Stimulated activated effector memory CD8-positive, alpha-beta T cell treated with anti-CD3 and anti-CD28 coated beads, Interleukin-12 subunit alpha, Interleukin-12 subunit beta, amount 100 ng/mL, for 72 hours (primary cell): ENCODE measurements at regions not wholly inside any gene's neighbourhood (a gene's known extent, or its start where the extent isn't known, plus 50 kb on each side); places are given as distances from the start of the nearest gene placed in this dataset.
"Not testable (repeated sequence)": the region's sequence is repeated elsewhere in the genome, so short reads cannot be mapped to it uniquely, and the experiment has no call there.

Experiments
- ATAC-seq: fragments of 150-1000 bp; cut with Tn5 transposase; 2 replicates; pipeline ENCODE4 v1.10.0; 2021
- DNase-seq, 2 donors: peaks; one replicate each; pipeline ENCODE4 v3.0.0; 2021 to 2022; ENCODE audit warnings: low spot score in 2 of 2
- H3K27ac Mint-ChIP-seq: one replicate; pipeline ENCODE4 v1.8.0; 2022; ENCODE audit warnings: mild to moderate bottlenecking, mixed read lengths
- H3K36me3 Mint-ChIP-seq: one replicate; pipeline ENCODE4 v1.8.0; 2022; ENCODE audit warnings: mild to moderate bottlenecking, mixed read lengths
- H3K4me1 Mint-ChIP-seq: one replicate; pipeline ENCODE4 v1.8.0; 2022; ENCODE audit warnings: mixed read lengths
- H3K4me3 Mint-ChIP-seq: one replicate; pipeline ENCODE4 v1.8.0; 2022; ENCODE audit warnings: mild to moderate bottlenecking, mixed read lengths
- H3K9me3 Mint-ChIP-seq: one replicate; pipeline ENCODE4 v1.8.0; 2022; ENCODE audit warnings: mixed read lengths

GRCh38 chr4:128558896-128559679, 250.4 kb upstream of the JADE1 start:
- DNase-seq (no peak), ATAC-seq (no peak)
- no peak overlapping the region for H3K27ac Mint-ChIP-seq
- peaks cover 5% of the 10 kb centered on the region for H3K4me1 Mint-ChIP-seq
- H3K9me3 Mint-ChIP-seq = no peaks in the 10 kb centered on the region
- H3K4me3 Mint-ChIP-seq = no peak overlapping the region
- no peaks in the 10 kb centered on the region for H3K36me3 Mint-ChIP-seq

- DNase-seq = no peak
- Mint-ChIP-seq H3K36me3 (peaks cover 6% of the 10 kb centered on the region), H3K9me3 (no peaks in the 10 kb centered on the region), H3K4me3 (no peak overlapping the region), H3K27ac (no peak overlapping the region), H3K4me1 (peaks cover 16% of the 10 kb centered on the region)
- no peak for ATAC-seq
Measured at GRCh38 chr4:128556756-128557155, 252.7 kb upstream of the JADE1 start.

DNA sequence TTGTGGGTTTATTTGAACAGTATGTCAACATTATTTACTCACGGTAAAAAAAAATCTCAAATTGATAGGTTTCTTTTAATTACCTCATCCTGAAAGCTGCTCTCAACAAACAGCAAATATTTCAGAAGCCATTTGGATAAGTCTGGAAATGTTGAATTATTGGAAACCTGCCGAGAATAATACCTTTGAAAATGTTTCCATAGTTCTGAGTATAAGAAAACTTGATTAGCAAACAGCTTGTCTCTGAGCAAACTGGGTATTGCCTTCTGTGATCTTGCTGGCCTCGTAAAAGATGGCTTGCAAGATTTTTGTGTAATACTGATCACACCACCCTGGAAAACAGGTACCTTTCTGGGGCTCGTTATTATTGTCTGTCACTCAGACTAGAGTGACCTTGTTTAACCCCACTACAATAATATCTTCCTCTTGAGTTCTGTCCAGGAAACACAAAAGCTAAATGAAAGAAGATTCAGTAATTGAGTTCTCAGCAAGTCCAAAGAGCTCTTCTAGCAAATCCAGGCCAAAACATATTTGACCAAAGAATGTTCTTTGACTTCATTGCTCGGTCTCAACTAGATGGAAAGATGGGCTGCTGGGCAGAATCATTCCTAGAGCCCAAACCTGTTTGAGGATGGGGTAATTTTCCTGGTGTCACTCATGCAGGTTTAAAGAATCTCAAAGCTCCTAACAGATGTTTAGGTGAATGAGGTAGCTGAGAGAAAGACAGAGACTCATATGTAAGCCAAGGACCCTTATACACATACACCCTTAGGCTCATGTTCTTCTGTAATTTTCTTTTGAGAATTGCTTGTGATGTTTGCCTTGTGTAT, 255.6 kb upstream of the JADE1 start:
- Mint-ChIP-seq H3K36me3 (peaks cover 6% of the 10 kb centered on the region), H3K9me3 (no peaks in the 10 kb centered on the region), H3K4me1 (peaks cover 10% of the 10 kb centered on the region), H3K4me3 (peak overlapping the region; percentile 87), H3K27ac (peak overlapping the region; percentile 95)
- DNase-seq (no peak), ATAC-seq (no peak)

DNA sequence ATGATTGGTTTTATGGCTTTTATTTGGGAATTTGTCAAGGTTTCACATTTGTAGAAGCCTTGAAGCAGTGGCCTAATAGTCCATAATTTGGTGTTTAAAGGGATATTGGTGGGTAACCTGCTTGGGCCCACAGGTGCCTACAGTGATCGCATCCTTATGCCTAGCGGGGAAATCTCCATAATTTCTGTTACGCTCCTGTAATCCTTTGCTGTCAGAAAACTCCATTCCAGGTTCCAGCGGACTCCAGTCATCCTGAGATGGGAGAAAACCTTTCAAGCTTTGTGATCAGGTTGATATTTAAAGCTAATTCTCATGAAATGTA, 257.0 kb upstream of the JADE1 start:
- Mint-ChIP-seq H3K9me3 (no peaks in the 10 kb centered on the region), H3K4me1 (peaks cover 10% of the 10 kb centered on the region), H3K4me3 (peak overlapping the region; percentile 87), H3K27ac (peak overlapping the region; percentile 95), H3K36me3 (peaks cover 6% of the 10 kb centered on the region)
- ATAC-seq = no peak
- DNase-seq = no peak

GRCh38 chr4:128551280-128551679, 258.2 kb upstream of the JADE1 start:
- Mint-ChIP-seq H3K9me3 (no peaks in the 10 kb centered on the region), H3K27ac (no peak overlapping the region), H3K4me3 (no peak overlapping the region), H3K36me3 (peaks cover 6% of the 10 kb centered on the region), H3K4me1 (peaks cover 10% of the 10 kb centered on the region)
- DNase-seq (no peak), ATAC-seq (no peak)

- H3K4me3 Mint-ChIP-seq = no peak overlapping the region
- peaks cover 10% of the 10 kb centered on the region for H3K4me1 Mint-ChIP-seq
- ATAC-seq = no peak
- no peak overlapping the region for H3K27ac Mint-ChIP-seq
- H3K36me3 Mint-ChIP-seq = peaks cover 6% of the 10 kb centered on the region
- DNase-seq = no peak
- H3K9me3 Mint-ChIP-seq = no peaks in the 10 kb centered on the region
Measured at GRCh38 chr4:128550060-128550459, 259.4 kb upstream of the JADE1 start.

- DNase-seq (no peak), ATAC-seq (no peak)
- peaks cover 6% of the 10 kb centered on the region for H3K36me3 Mint-ChIP-seq
- H3K4me1 Mint-ChIP-seq = peaks cover 10% of the 10 kb centered on the region
- H3K27ac Mint-ChIP-seq = no peak overlapping the region
- H3K4me3 Mint-ChIP-seq = no peak overlapping the region
- no peaks in the 10 kb centered on the region for H3K9me3 Mint-ChIP-seq
Measured at GRCh38 chr4:128549636-128550035, 259.9 kb upstream of the JADE1 start.

- Mint-ChIP-seq H3K9me3 (no peaks in the 10 kb centered on the region), H3K4me3 (no peak overlapping the region), H3K36me3 (peaks cover 6% of the 10 kb centered on the region), H3K27ac (no peak overlapping the region), H3K4me1 (peaks cover 9% of the 10 kb centered on the region)
- no peak for DNase-seq
- no peak for ATAC-seq
Measured at GRCh38 chr4:128548381-128548780, 260.8 kb upstream of the PGRMC2 start.

DNA sequence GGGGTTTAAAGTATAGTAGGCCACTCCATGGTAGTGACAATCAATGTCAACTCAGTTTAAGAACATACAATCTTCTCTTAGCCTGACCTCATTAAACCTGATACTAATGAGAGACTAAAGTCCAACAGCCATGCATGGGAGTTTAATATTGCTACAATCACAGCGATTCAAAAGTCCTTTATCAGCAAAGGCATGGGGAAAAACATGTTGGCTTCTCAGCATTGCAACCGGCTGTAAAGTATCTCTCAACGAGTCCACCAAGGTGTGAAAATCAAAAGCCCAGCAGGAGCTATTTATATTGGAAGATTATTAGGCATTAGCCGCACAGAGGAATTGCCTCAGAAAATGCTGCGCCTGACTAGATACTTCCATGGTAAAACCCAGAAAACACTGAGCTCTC, 256.7 kb upstream of the PGRMC2 start:
- ATAC-seq (no peak), DNase-seq (no peak)
- Mint-ChIP-seq H3K4me1 (no peaks in the 10 kb centered on the region), H3K9me3 (no peaks in the 10 kb centered on the region), H3K27ac (no peak overlapping the region), H3K4me3 (no peak overlapping the region), H3K36me3 (no peaks in the 10 kb centered on the region)

DNA sequence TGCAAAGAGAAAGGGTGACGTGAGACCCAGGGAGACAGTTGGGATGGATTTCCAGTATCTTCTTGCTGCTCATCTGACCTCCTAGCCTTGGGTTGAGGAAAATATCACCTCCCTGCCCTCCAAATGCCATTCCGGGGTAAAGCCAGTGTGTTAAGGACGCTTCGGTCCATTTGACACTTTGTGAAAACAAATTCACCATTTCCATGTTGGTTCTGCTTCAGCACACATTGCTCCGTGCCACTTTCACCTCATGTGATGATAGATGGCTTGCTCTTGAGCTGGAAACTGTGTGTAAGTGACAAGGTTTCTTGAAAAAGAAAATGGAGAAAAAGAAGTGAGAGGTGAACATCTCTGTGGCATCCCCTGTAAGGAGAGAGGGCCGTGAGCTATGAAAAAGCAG, 256.1 kb upstream of the PGRMC2 start:
- no peaks in the 10 kb centered on the region for H3K9me3 Mint-ChIP-seq
- no peak overlapping the region for H3K4me3 Mint-ChIP-seq
- no peaks in the 10 kb centered on the region for H3K4me1 Mint-ChIP-seq
- H3K36me3 Mint-ChIP-seq = no peaks in the 10 kb centered on the region
- DNase-seq (no peak), ATAC-seq (no peak)
- no peak overlapping the region for H3K27ac Mint-ChIP-seq

DNA sequence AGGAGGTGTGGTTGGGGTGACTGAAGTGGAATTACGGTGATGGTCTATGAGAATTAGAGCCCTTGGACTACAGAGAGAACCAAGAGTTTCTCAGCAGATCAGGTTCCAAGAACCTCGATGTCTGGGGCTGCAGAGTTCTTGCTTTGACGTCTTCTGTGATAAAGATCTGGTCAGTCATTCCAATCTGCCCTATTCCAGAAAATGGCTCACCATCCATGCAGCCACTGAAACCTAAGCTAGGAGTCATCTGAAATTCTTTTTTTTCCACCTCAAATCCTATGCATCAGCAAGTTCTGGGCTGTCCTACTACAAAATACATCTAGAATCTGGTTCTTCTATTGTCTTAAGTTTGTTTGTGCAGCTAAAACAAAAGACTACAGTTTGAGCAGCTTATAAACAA, 254.4 kb upstream of the PGRMC2 start:
- ATAC-seq = no peak
- DNase-seq = no peak
- H3K9me3 Mint-ChIP-seq = no peaks in the 10 kb centered on the region
- no peak overlapping the region for H3K4me3 Mint-ChIP-seq
- no peaks in the 10 kb centered on the region for H3K4me1 Mint-ChIP-seq
- H3K36me3 Mint-ChIP-seq = no peaks in the 10 kb centered on the region
- no peak overlapping the region for H3K27ac Mint-ChIP-seq

- peak; percentile 8 for ATAC-seq
- no peak overlapping the region for H3K27ac Mint-ChIP-seq
- no peaks in the 10 kb centered on the region for H3K9me3 Mint-ChIP-seq
Measured at GRCh38 chr4:128540122-128540521, 252.5 kb upstream of the PGRMC2 start.

GRCh38 chr4:128538111-128538882, 250.7 kb upstream of the PGRMC2 start:
- no peaks in the 10 kb centered on the region for H3K9me3 Mint-ChIP-seq
- H3K36me3 Mint-ChIP-seq = no peaks in the 10 kb centered on the region
- no peak overlapping the region for H3K27ac Mint-ChIP-seq
- ATAC-seq (no peak), DNase-seq (no peak)
- H3K4me3 Mint-ChIP-seq = no peak overlapping the region
- H3K4me1 Mint-ChIP-seq = no peaks in the 10 kb centered on the region

More at GRCh38 chr4:128540122-128540521, 252.5 kb upstream of the PGRMC2 start:
- Mint-ChIP-seq H3K4me3 (no peak overlapping the region), H3K36me3 (no peaks in the 10 kb centered on the region), H3K4me1 (no peaks in the 10 kb centered on the region)
- DNase-seq = no peak

DNA sequence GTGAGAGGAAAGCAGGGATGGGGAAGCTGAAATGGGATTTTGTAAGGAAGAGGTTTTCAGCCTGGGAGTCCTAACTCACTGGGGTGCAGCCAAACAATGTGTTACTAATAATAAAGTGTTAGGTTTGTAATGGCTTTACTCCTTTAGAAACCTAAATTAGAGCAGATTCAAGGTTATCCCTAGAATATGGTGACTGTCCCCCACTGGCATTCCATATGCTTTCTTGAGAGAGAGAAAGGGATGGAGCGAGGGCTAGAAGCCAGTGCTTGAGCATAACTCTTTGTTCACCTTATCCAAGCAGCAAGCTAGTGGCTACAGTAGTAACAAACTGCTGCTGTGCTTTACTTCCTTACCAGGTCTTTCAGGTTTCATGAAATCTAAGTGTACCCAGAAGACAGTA, 249.1 kb upstream of the PGRMC2 start:
- Mint-ChIP-seq H3K4me1 (no peaks in the 10 kb centered on the region), H3K36me3 (no peaks in the 10 kb centered on the region), H3K9me3 (no peaks in the 10 kb centered on the region), H3K27ac (no peak overlapping the region), H3K4me3 (no peak overlapping the region)
- no peak for ATAC-seq
- no peak for DNase-seq

GRCh38 chr4:128535510-128535909, 247.9 kb upstream of the PGRMC2 start:
- H3K4me3 Mint-ChIP-seq, H3K36me3 Mint-ChIP-seq, H3K4me1 Mint-ChIP-seq, DNase-seq, H3K27ac Mint-ChIP-seq, H3K9me3 Mint-ChIP-seq, ATAC-seq: not testable (repeated sequence)
